ENCODE measurements at regions not wholly inside any gene's neighbourhood (a gene's known extent, or its start where the extent isn't known, plus 50 kb on each side); places are given as distances from the start of the nearest gene placed in this dataset.

- Histone ChIP-seq H3K27me3 (ENCODE audit: control insufficient read depth, insufficient read depth, low read length) (no peaks in the 10 kb centered on the region), H3K4me3 (ENCODE audit: low read length) (no peak overlapping the region), H3K9me3 (ENCODE audit: control insufficient read depth, low read depth, low read length) (no peaks in the 10 kb centered on the region), H3K27ac (ENCODE audit: low read length) (no peak overlapping the region), H3K36me3 (ENCODE audit: control insufficient read depth, insufficient read depth, low read length) (no peaks in the 10 kb centered on the region), H3K4me1 (ENCODE audit: control insufficient read depth, insufficient read depth, low read length) (no peaks in the 10 kb centered on the region)
- WGBS (ENCODE audit: insufficient coverage, low lambda C conversion rate), result 86% methylated on average over 1 of the region's 10 CpGs
- DNase-seq, result no peak
Observed at GRCh38 chr18:46278481-46279465, 174.6 kb downstream of the HAUS1 start.

DNA sequence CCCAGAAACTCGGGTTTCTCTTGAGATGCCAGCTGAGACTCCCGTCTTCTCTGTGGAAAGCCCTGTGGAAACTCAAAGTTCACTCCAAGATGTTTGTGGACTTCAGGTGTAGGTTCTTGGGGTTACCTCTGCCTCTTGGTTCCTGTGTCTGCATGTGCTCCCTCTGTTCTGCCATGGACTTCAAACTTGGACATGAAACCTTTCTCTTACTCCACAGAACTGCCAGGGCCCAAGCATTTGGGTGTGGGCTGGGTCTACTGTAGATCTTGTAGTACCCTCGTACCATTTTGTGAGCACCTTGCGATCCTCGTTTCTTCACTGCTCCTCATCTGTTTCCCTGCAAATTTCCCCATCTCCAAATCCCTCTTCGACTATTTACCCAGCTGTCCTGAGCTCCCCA lies 175.5 kb downstream of the HAUS1 start:
- H3K36me3 ChIP-seq (ENCODE audit: control insufficient read depth, insufficient read depth, low read length), result no peaks in the 10 kb centered on the region
- no peaks in the 10 kb centered on the region for H3K9me3 ChIP-seq (ENCODE audit: control insufficient read depth, low read depth, low read length)
- whole genome bisulfite sequencing (ENCODE audit: insufficient coverage, low lambda C conversion rate), result 98% methylated on average over 4 of the region's 6 CpGs
- no peak overlapping the region for H3K27ac ChIP-seq (ENCODE audit: low read length)
- no peak for DNase-seq
- no peak overlapping the region for H3K4me3 ChIP-seq (ENCODE audit: low read length)
- H3K27me3 ChIP-seq (ENCODE audit: control insufficient read depth, insufficient read depth, low read length), result no peaks in the 10 kb centered on the region
- H3K4me1 ChIP-seq (ENCODE audit: control insufficient read depth, insufficient read depth, low read length), result no peaks in the 10 kb centered on the region

DNA sequence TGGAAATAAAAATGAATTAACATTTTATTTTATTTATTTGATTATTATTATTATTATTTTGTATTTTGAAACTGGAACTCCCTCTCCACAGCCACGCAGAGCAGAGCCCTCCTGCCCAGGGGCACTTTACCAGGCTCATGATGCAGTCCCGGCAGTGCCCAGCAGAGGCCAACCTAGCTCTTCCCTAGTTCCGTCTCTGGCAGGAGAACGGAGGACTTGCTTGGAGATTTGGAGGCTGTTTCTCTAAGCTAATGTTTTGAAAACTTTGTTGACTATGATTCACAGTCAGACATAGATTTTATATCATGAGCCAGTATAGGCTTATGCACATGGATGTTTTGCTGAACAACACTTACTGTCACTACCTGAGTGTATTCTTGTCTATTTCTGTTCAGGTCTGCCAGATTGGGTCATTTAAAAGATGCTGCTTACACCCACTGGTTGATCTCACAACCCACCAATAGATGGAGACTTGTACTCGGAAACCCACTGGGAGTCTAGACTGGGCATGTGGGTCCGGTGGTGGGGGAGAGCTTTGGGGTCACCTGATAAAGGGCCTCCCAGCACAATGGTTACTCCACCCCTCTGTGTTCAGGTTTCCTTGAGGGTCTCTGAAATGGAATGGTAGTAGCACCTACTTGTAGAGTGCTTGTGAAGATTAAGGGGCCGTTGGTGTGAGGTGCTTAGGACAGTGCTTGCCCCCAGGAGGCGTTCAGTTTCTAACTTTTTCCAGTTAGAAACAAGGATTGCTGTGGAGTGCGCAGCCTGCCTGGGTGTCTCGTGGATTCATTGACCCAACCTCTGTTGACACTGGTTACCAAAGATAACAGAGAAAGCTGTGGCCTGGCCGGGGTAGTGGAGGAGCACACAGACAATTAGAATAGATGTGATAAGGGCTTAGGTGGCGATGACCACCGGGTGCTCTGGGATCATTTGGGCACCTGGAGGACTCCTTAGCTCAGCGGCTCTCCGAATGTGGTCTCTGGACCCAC lies 177.3 kb downstream of the HAUS1 start:
- Histone ChIP-seq H3K27me3 (ENCODE audit: control insufficient read depth, insufficient read depth, low read length) (no peaks in the 10 kb centered on the region), H3K4me3 (ENCODE audit: low read length) (no peak overlapping the region), H3K9me3 (ENCODE audit: control insufficient read depth, low read depth, low read length) (no peaks in the 10 kb centered on the region), H3K4me1 (ENCODE audit: control insufficient read depth, insufficient read depth, low read length) (no peaks in the 10 kb centered on the region), H3K36me3 (ENCODE audit: control insufficient read depth, insufficient read depth, low read length) (no peaks in the 10 kb centered on the region), H3K27ac (ENCODE audit: low read length) (no peak overlapping the region)
- 0% methylated on average over 1 of the region's 15 CpGs for WGBS (ENCODE audit: insufficient coverage, low lambda C conversion rate)
- DNase-seq, result peak; percentile 33 to 40

DNA sequence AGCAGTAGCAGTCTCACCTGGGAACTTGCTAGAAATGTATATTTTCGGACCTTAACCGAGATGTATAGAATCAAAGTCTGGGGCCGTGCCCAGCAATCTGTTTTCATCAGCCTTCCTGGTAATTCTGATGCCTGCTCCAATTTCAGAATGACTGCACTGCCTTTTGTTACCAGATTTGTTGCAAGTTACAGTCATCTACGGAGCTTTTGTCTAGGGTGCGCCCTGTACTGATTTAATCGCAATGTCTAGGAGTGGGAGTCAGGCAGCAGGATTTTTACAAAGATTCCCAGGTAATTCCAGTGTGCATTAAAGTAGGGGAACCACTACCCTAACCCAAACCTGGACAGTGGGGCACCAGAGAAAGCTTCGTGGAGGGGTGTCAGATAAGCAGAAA lies 178.0 kb downstream of the HAUS1 start:
- H3K27me3 ChIP-seq (ENCODE audit: control insufficient read depth, insufficient read depth, low read length), result no peaks in the 10 kb centered on the region
- H3K4me3 ChIP-seq (ENCODE audit: low read length), result no peak overlapping the region
- no peak overlapping the region for H3K27ac ChIP-seq (ENCODE audit: low read length)
- no peaks in the 10 kb centered on the region for H3K36me3 ChIP-seq (ENCODE audit: control insufficient read depth, insufficient read depth, low read length)
- H3K9me3 ChIP-seq (ENCODE audit: control insufficient read depth, low read depth, low read length), result no peaks in the 10 kb centered on the region
- WGBS (ENCODE audit: insufficient coverage, low lambda C conversion rate), result 80% methylated on average over 1 of the region's 7 CpGs
- no peaks in the 10 kb centered on the region for H3K4me1 ChIP-seq (ENCODE audit: control insufficient read depth, insufficient read depth, low read length)
- no peak for DNase-seq

GRCh38 chr18:46282646-46283045 lies 178.5 kb downstream of the HAUS1 start:
- no CpG with 5 or more reads among the region's 7 CpGs for WGBS (ENCODE audit: insufficient coverage, low lambda C conversion rate)

DNA sequence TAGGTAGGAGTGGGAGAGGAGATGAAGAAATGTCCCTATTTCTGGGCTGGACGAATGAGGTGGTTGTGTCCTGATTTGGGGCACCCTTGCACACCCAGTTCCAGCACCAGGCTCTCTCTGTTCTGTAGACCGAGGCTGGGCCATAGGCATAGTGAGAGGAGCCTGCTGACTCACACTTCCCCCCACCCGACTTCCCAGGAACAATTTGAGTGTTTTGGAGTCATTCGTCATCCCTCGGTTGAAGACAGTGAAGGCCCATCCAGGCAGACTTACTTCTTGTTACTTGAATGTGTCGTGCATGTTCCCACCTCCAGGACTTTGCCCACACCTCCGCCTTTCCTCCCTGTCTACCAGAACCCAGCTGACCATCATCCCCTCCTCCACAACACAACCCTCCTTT lies 179.1 kb downstream of the HAUS1 start:
- 60% methylated on average over 1 of the region's 7 CpGs for WGBS (ENCODE audit: insufficient coverage, low lambda C conversion rate)
- H3K4me1 ChIP-seq (ENCODE audit: control insufficient read depth, insufficient read depth, low read length), result no peaks in the 10 kb centered on the region

More at GRCh38 chr18:46282646-46283045, 178.5 kb downstream of the HAUS1 start:
- DNase-seq, result no peak
- Histone ChIP-seq H3K9me3 (ENCODE audit: control insufficient read depth, low read depth, low read length) (no peaks in the 10 kb centered on the region), H3K27me3 (ENCODE audit: control insufficient read depth, insufficient read depth, low read length) (no peaks in the 10 kb centered on the region), H3K27ac (ENCODE audit: low read length) (no peak overlapping the region), H3K36me3 (ENCODE audit: control insufficient read depth, insufficient read depth, low read length) (no peaks in the 10 kb centered on the region), H3K4me1 (ENCODE audit: control insufficient read depth, insufficient read depth, low read length) (no peaks in the 10 kb centered on the region), H3K4me3 (ENCODE audit: low read length) (no peak overlapping the region)

GRCh38 chr18:46283895-46284295 lies 179.7 kb downstream of the HAUS1 start:
- H3K4me3 ChIP-seq (ENCODE audit: low read length), result no peak overlapping the region
- no peak overlapping the region for H3K27ac ChIP-seq (ENCODE audit: low read length)
- DNase-seq, result no peak
- H3K36me3 ChIP-seq (ENCODE audit: control insufficient read depth, insufficient read depth, low read length), result no peaks in the 10 kb centered on the region
- H3K4me1 ChIP-seq (ENCODE audit: control insufficient read depth, insufficient read depth, low read length), result no peaks in the 10 kb centered on the region
- no CpG with 5 or more reads among the region's 4 CpGs for WGBS (ENCODE audit: insufficient coverage, low lambda C conversion rate)
- no peaks in the 10 kb centered on the region for H3K27me3 ChIP-seq (ENCODE audit: control insufficient read depth, insufficient read depth, low read length)
- H3K9me3 ChIP-seq (ENCODE audit: control insufficient read depth, low read depth, low read length), result no peaks in the 10 kb centered on the region

More for the DNA sequence above, 179.1 kb downstream of the HAUS1 start:
- DNase-seq, result peak in 1 of 2 donors; percentile 21
- no peaks in the 10 kb centered on the region for H3K36me3 ChIP-seq (ENCODE audit: control insufficient read depth, insufficient read depth, low read length)
- H3K4me3 ChIP-seq (ENCODE audit: low read length), result no peak overlapping the region
- H3K9me3 ChIP-seq (ENCODE audit: control insufficient read depth, low read depth, low read length), result no peaks in the 10 kb centered on the region
- H3K27me3 ChIP-seq (ENCODE audit: control insufficient read depth, insufficient read depth, low read length), result no peaks in the 10 kb centered on the region
- H3K27ac ChIP-seq (ENCODE audit: low read length), result no peak overlapping the region

- no peak for DNase-seq
- Histone ChIP-seq H3K27ac (ENCODE audit: low read length) (no peak overlapping the region), H3K9me3 (ENCODE audit: control insufficient read depth, low read depth, low read length) (no peaks in the 10 kb centered on the region), H3K36me3 (ENCODE audit: control insufficient read depth, insufficient read depth, low read length) (no peaks in the 10 kb centered on the region), H3K27me3 (ENCODE audit: control insufficient read depth, insufficient read depth, low read length) (no peaks in the 10 kb centered on the region), H3K4me3 (ENCODE audit: low read length) (no peak overlapping the region), H3K4me1 (ENCODE audit: control insufficient read depth, insufficient read depth, low read length) (no peaks in the 10 kb centered on the region)
- WGBS (ENCODE audit: insufficient coverage, low lambda C conversion rate), result no CpG with 5 or more reads among the region's 3 CpGs
Observed at GRCh38 chr18:46289463-46289862, 185.3 kb downstream of the HAUS1 start.

- no peak for DNase-seq
- no peak overlapping the region for H3K27ac ChIP-seq (ENCODE audit: low read length)
- no peaks in the 10 kb centered on the region for H3K36me3 ChIP-seq (ENCODE audit: control insufficient read depth, insufficient read depth, low read length)
- WGBS (ENCODE audit: insufficient coverage, low lambda C conversion rate), result no CpG with 5 or more reads among the region's 4 CpGs
- no peaks in the 10 kb centered on the region for H3K4me1 ChIP-seq (ENCODE audit: control insufficient read depth, insufficient read depth, low read length)
- no peaks in the 10 kb centered on the region for H3K9me3 ChIP-seq (ENCODE audit: control insufficient read depth, low read depth, low read length)
- no peaks in the 10 kb centered on the region for H3K27me3 ChIP-seq (ENCODE audit: control insufficient read depth, insufficient read depth, low read length)
- H3K4me3 ChIP-seq (ENCODE audit: low read length), result no peak overlapping the region
Observed at GRCh38 chr18:46289931-46290330, 185.7 kb downstream of the HAUS1 start.

DNA sequence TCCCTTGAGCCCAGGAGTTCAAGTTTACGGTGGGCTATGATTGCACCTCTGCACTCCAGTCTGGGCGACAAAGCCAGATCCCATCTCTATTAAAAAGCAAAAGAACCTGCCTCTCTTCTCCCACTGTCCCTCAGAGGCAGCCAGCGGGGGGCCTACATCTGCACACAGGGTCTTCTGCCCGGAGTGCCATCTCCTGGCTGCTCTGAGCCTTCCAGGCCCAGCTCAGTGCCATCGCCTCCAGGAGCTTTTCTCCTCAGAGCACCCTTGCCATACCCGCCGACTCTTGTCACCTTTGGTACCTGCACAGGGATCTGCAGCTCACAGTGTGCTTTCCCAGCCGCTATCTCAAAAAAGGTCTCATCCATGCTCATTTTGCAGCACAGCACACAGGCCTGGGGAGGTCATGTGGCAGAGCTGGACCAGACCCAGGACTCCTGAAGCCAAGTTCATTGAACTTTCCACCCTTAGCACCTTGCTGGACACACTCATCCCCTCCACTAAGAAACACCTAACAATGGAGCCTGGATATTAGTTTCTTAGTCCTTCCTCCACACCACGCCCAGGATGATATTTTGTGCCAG lies 186.3 kb downstream of the HAUS1 start:
- Histone ChIP-seq H3K4me3 (ENCODE audit: low read length) (no peak overlapping the region), H3K27me3 (ENCODE audit: control insufficient read depth, insufficient read depth, low read length) (no peaks in the 10 kb centered on the region), H3K9me3 (ENCODE audit: control insufficient read depth, low read depth, low read length) (no peaks in the 10 kb centered on the region), H3K27ac (ENCODE audit: low read length) (no peak overlapping the region), H3K4me1 (ENCODE audit: control insufficient read depth, insufficient read depth, low read length) (no peaks in the 10 kb centered on the region), H3K36me3 (ENCODE audit: control insufficient read depth, insufficient read depth, low read length) (no peaks in the 10 kb centered on the region)
- no CpG with 5 or more reads among the region's 9 CpGs for WGBS (ENCODE audit: insufficient coverage, low lambda C conversion rate)
- DNase-seq, result no peak

All from large intestine (tissue), 3 donors.